ENCODE measurements at regions not wholly inside any gene's neighbourhood (a gene's known extent, or its start where the extent isn't known, plus 50 kb on each side); places are given as distances from the start of the nearest gene placed in this dataset.

GRCh38 chr4:26116057-26116456, 202.0 kb downstream of the SMIM20 start:
- CTCF ChIA-PET = no interaction called here
- FAIRE-seq (no peak), DNase-seq (ENCODE audit: low read depth, low spot score) (no peak), ATAC-seq (no peak)
- H3K79me2 ChIP-seq (ENCODE audit: control insufficient read depth, insufficient read depth, low read length) = no peaks in the 10 kb centered on the region
- no peak overlapping the region for H3K4me3 ChIP-seq
- RAD21 ChIA-PET (ENCODE audit: unreplicated experiment) = interaction anchor here (0.8 kb wide), 1 partner anchor 29 kb away, joined by 4 read pairs; no protein-coding TSS in a partner anchor
- H4K20me1 ChIP-seq (ENCODE audit: control insufficient read depth, insufficient read depth) = no peaks in the 10 kb centered on the region
- H2AFZ ChIP-seq (ENCODE audit: control insufficient read depth, low read depth, low read length) = no peak overlapping the region
- H3K4me1 ChIP-seq (ENCODE audit: control insufficient read depth, insufficient read depth, low read length) = no peaks in the 10 kb centered on the region
- 0 out of 2 replicates have a peak, but pooled peaks have one; percentile 20 for TF ChIP-seq PKNOX1 (IDR thresholded peaks at IDR 0.05)
- TF ChIP-seq STAT3 (IDR thresholded peaks at IDR 0.05; ENCODE audit: low read depth, low read length) = no peak
- TF ChIP-seq WRNIP1 (IDR thresholded peaks at IDR 0.05; ENCODE audit: borderline replicate concordance, low read depth, low read length) = no peak
- TF ChIP-seq ZNF592 (IDR thresholded peaks at IDR 0.05) = no peak
- H3K9me3 ChIP-seq (replicated peaks; ENCODE audit: control insufficient read depth, insufficient read depth, low read length) = peaks cover 13% of the 10 kb centered on the region
- in situ Hi-C loops (cut with MboI) (no loop called here), intact Hi-C loops (cut with micrococcal nuclease; ENCODE audit: unreplicated experiment) (no loop called here)
- no peak overlapping the region for H3K9ac ChIP-seq (ENCODE audit: control insufficient read depth, insufficient read depth, low read length)
- SMC1A ChIA-PET (ENCODE audit: uncharacterized antibody, unreplicated experiment) = interaction anchor here (0.7 to 1.3 kb wide), 2 partner anchors 9 to 15 kb away, joined by 3 to 4 read pairs; no protein-coding TSS in a partner anchor
- POLR2A ChIA-PET = no interaction called here
- no peaks in the 10 kb centered on the region for H3K36me3 ChIP-seq (ENCODE audit: control insufficient read depth in 2 of 2, insufficient read depth in 2 of 2, low read length in 1 of 2)
- no peak overlapping the region for H3K4me2 ChIP-seq (ENCODE audit: control insufficient read depth, insufficient read depth)
- no TSS peak for BruUV-seq (replicated peaks)
- no peaks in the 10 kb centered on the region for H3K27me3 ChIP-seq (replicated peaks in 1 of 2; ENCODE audit: control insufficient read depth in 2 of 2, insufficient read depth in 2 of 2, low read length in 1 of 2)
- 69% methylated on average over 4 of the region's 4 CpGs for whole genome bisulfite sequencing (ENCODE audit: insufficient coverage, insufficient replicate concordance, low lambda C conversion rate, missing lambda C conversion rate)
- no peak overlapping the region for H3K27ac ChIP-seq (ENCODE audit: control insufficient read depth, insufficient read depth)
